Mesodermal cell (in vitro differentiated cells): ENCODE measurements at regions not wholly inside any gene's neighbourhood (a gene's known extent, or its start where the extent isn't known, plus 50 kb on each side); places are given as distances from the start of the nearest gene placed in this dataset.

Source experiments
- H3K27ac ChIP-seq: 2 replicates; pipeline ENCODE4 v1.7.0; 2013; ENCODE audit warnings: mild to moderate bottlenecking, low read depth, low read length, moderate library complexity; ENCODE audit not compliant: severe bottlenecking
- H3K36me3 ChIP-seq: 2 replicates; pipeline ENCODE4 v1.7.1; 2013; ENCODE audit warnings: mild to moderate bottlenecking, low read length, moderate library complexity; ENCODE audit not compliant: control insufficient read depth, insufficient read depth
- H3K4me1 ChIP-seq: one replicate; pipeline ENCODE4 v1.7.1; 2013; ENCODE audit warnings: mild to moderate bottlenecking, low read length; ENCODE audit not compliant: insufficient read depth, control insufficient read depth, poor library complexity, severe bottlenecking
- H3K4me3 ChIP-seq: 2 replicates; pipeline ENCODE4 v1.7.0; 2013; ENCODE audit warnings: low read length, control low read depth, mild to moderate bottlenecking; ENCODE audit not compliant: insufficient read depth, poor library complexity, severe bottlenecking; ENCODE audit errors: extremely low read depth
- H3K9me3 ChIP-seq: 2 replicates; pipeline ENCODE4 v1.7.1; 2013; ENCODE audit warnings: mild to moderate bottlenecking, low read length, moderate library complexity; ENCODE audit not compliant: control insufficient read depth
- WGBS, 2 experiments: methylation state at CpG; one replicate each; pipeline ENCODE4 v1.1.5; 2013; ENCODE audit warnings: missing lambda C conversion rate in 2 of 2; ENCODE audit not compliant: insufficient coverage in 2 of 2; 5-methylcytosine and 5-hydroxymethylcytosine counted together

GRCh38 chr20:6993011-6993410 lies 225.5 kb downstream of the BMP2 start:
- no peaks in the 10 kb centered on the region for H3K9me3 ChIP-seq
- 80 to 83% methylated on average over 1 of the region's 2 CpGs for WGBS, 2 experiments
- H3K36me3 ChIP-seq = no peaks in the 10 kb centered on the region
- H3K4me1 ChIP-seq = no peaks in the 10 kb centered on the region
- no peak overlapping the region for H3K27ac ChIP-seq
- H3K4me3 ChIP-seq = no peak overlapping the region

- 90 to 100% methylated on average over 4 to 6 of the region's 7 CpGs for WGBS, 2 experiments
- no peak overlapping the region for H3K27ac ChIP-seq
Measured at GRCh38 chr20:6993511-6993910, 226.0 kb downstream of the BMP2 start.

GRCh38 chr20:6994452-6994851 lies 227.0 kb downstream of the BMP2 start:
- WGBS, 2 experiments = 88% methylated on average over 1 of the region's 3 CpGs
- H3K27ac ChIP-seq = no peak overlapping the region

More at GRCh38 chr20:6993511-6993910, 226.0 kb downstream of the BMP2 start:
- Histone ChIP-seq H3K9me3 (no peaks in the 10 kb centered on the region), H3K4me3 (no peak overlapping the region), H3K4me1 (no peaks in the 10 kb centered on the region), H3K36me3 (no peaks in the 10 kb centered on the region)

GRCh38 chr20:6998909-6999308 lies 231.4 kb downstream of the BMP2 start:
- Histone ChIP-seq H3K27ac (no peak overlapping the region), H3K4me1 (no peaks in the 10 kb centered on the region), H3K9me3 (no peaks in the 10 kb centered on the region), H3K4me3 (no peak overlapping the region), H3K36me3 (no peaks in the 10 kb centered on the region)
- no CpG with 5 or more reads among the region's 2 CpGs for WGBS, 2 experiments

More at GRCh38 chr20:6994452-6994851, 227.0 kb downstream of the BMP2 start:
- Histone ChIP-seq H3K36me3 (no peaks in the 10 kb centered on the region), H3K9me3 (no peaks in the 10 kb centered on the region), H3K4me1 (no peaks in the 10 kb centered on the region), H3K4me3 (no peak overlapping the region)

GRCh38 chr20:6999381-6999780 lies 231.9 kb downstream of the BMP2 start:
- no peak overlapping the region for H3K4me3 ChIP-seq
- no peaks in the 10 kb centered on the region for H3K9me3 ChIP-seq
- no peaks in the 10 kb centered on the region for H3K36me3 ChIP-seq
- H3K27ac ChIP-seq = no peak overlapping the region
- WGBS, 2 experiments = 92% methylated on average over 5 to 6 of the region's 6 CpGs
- no peaks in the 10 kb centered on the region for H3K4me1 ChIP-seq

- 71 to 93% methylated on average over 1 of the region's 1 CpG for WGBS, 2 experiments
- Histone ChIP-seq H3K27ac (no peak overlapping the region), H3K4me3 (no peak overlapping the region), H3K4me1 (no peaks in the 10 kb centered on the region), H3K36me3 (no peaks in the 10 kb centered on the region), H3K9me3 (peaks cover 3% of the 10 kb centered on the region)
Measured at GRCh38 chr20:7003598-7003997, 236.1 kb downstream of the BMP2 start.

GRCh38 chr20:7004801-7005200 lies 237.3 kb downstream of the BMP2 start:
- no CpG with 5 or more reads among the region's 3 CpGs for WGBS, 2 experiments
- no peak overlapping the region for H3K27ac ChIP-seq
- no peaks in the 10 kb centered on the region for H3K4me1 ChIP-seq

GRCh38 chr20:7010527-7010926 lies 243.0 kb downstream of the BMP2 start:
- WGBS, 2 experiments = 79% methylated on average over 3 of the region's 5 CpGs; no CpG with 5 or more reads in 1 of the 2 experiments
- Histone ChIP-seq H3K27ac (no peak overlapping the region), H3K36me3 (no peaks in the 10 kb centered on the region), H3K9me3 (peaks cover 3% of the 10 kb centered on the region), H3K4me1 (no peaks in the 10 kb centered on the region), H3K4me3 (no peak overlapping the region)

More at GRCh38 chr20:7004801-7005200, 237.3 kb downstream of the BMP2 start:
- Histone ChIP-seq H3K36me3 (no peaks in the 10 kb centered on the region), H3K9me3 (peaks cover 3% of the 10 kb centered on the region), H3K4me3 (no peak overlapping the region)

- Histone ChIP-seq H3K9me3 (no peaks in the 10 kb centered on the region), H3K4me1 (no peaks in the 10 kb centered on the region), H3K36me3 (no peaks in the 10 kb centered on the region), H3K27ac (no peak overlapping the region), H3K4me3 (no peak overlapping the region)
- no CpG with 5 or more reads among the region's 1 CpG for WGBS, 2 experiments
Measured at GRCh38 chr20:7015257-7015656, 247.8 kb downstream of the BMP2 start.

- Histone ChIP-seq H3K4me3 (no peak overlapping the region), H3K9me3 (peaks cover 7% of the 10 kb centered on the region), H3K4me1 (no peaks in the 10 kb centered on the region), H3K27ac (no peak overlapping the region), H3K36me3 (no peaks in the 10 kb centered on the region)
- 75 to 91% methylated on average over 1 of the region's 1 CpG for WGBS, 2 experiments
Measured at GRCh38 chr20:7022597-7022996, 255.1 kb downstream of the BMP2 start.

GRCh38 chr20:7025635-7026034 lies 258.1 kb downstream of the BMP2 start:
- Histone ChIP-seq H3K36me3 (no peaks in the 10 kb centered on the region), H3K27ac (no peak overlapping the region), H3K4me3 (no peak overlapping the region), H3K9me3 (peaks cover 7% of the 10 kb centered on the region), H3K4me1 (no peaks in the 10 kb centered on the region)
- no CpG with 5 or more reads among the region's 4 CpGs for WGBS, 2 experiments
